Nephron progenitor cell (in vitro differentiated cells): ENCODE measurements at regions not wholly inside any gene's neighbourhood (a gene's known extent, or its start where the extent isn't known, plus 50 kb on each side); places are given as distances from the start of the nearest gene placed in this dataset.
"Not testable (repeated sequence)": the region's sequence is repeated elsewhere in the genome, so short reads cannot be mapped to it uniquely, and the experiment has no call there.

ENCODE experiments used
- DNase-seq: peaks from one replicate; pipeline ENCODE4 v3.0.0; 2021
- H3K27ac Mint-ChIP-seq: 2 replicates; pipeline ENCODE4 v1.8.0; 2021; ENCODE audit warnings: mild to moderate bottlenecking, moderate library complexity, mixed read lengths
- H3K27me3 Mint-ChIP-seq: 2 replicates; pipeline ENCODE4 v1.8.0; 2021; ENCODE audit warnings: mild to moderate bottlenecking, low read depth, mixed read lengths; ENCODE audit not compliant: poor library complexity
- H3K36me3 Mint-ChIP-seq: 2 replicates; pipeline ENCODE4 v1.8.0; 2021; ENCODE audit warnings: low read depth, mixed read lengths
- H3K4me1 Mint-ChIP-seq: 2 replicates; pipeline ENCODE4 v1.8.0; 2021; ENCODE audit warnings: mixed read lengths
- H3K4me3 Mint-ChIP-seq: 2 replicates; pipeline ENCODE4 v1.8.0; 2021; ENCODE audit warnings: mild to moderate bottlenecking, moderate library complexity, mixed read lengths
- H3K9me3 Mint-ChIP-seq: 2 replicates; pipeline ENCODE4 v1.8.0; 2021; ENCODE audit warnings: mild to moderate bottlenecking, moderate library complexity, mixed read lengths
- CTCF ChIP-seq: fragments of 200-600 bp; sonication (generic); IDR thresholded peaks from 2 replicates; pipeline ENCODE4 v1.5.0; 2021; ENCODE audit warnings: antibody characterized with exemption

- Mint-ChIP-seq H3K27me3 (peaks cover 7% of the 10 kb centered on the region), H3K4me1 (peaks cover 44% of the 10 kb centered on the region), H3K4me3 (no peak overlapping the region), H3K27ac (no peak overlapping the region), H3K36me3 (peaks cover 8% of the 10 kb centered on the region), H3K9me3 (peaks cover 26% of the 10 kb centered on the region)
- TF ChIP-seq CTCF: no peak
- no peak for DNase-seq
Measured at GRCh38 chr6:170038251-170038650, 252.6 kb downstream of the DLL1 start.

DNA sequence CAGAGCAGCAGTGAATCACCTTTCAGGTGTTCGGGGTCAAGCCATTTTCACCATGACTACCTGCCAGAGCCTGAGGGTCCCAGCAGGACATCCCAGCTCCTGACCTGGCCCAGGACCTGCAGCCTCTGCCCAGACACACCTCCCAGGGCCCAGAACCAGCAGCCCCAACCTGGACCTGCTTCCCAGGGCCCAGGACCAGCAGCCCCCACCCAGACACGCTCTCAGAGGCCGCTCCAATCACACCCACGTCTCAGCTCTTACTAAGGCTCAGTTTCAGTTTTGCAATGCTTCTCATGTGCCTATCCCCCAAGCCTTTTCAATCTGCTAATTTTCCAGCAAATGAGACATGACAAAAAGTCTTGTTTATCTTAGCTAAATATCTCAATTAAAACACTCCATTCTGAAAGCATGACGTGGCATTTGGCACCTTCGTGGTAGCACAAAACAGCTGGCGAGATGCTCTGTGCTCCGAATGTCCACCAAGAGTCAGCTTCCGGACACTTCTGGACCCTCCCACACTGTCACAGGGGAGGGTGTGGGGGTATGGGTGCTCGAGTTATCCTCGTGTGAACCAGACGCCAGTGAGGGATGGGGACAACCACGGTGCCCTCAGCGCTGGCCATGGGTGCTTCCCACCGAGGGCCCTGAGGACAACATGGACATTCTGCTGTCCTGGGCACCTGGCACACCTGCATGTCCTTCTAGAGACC is 253.2 kb downstream of the DLL1 start:
- no peak overlapping the region for H3K4me3 Mint-ChIP-seq
- no peak overlapping the region for H3K27ac Mint-ChIP-seq
- peaks cover 9% of the 10 kb centered on the region for H3K36me3 Mint-ChIP-seq
- H3K9me3 Mint-ChIP-seq: peaks cover 31% of the 10 kb centered on the region
- no peak for TF ChIP-seq CTCF
- H3K27me3 Mint-ChIP-seq: peaks cover 11% of the 10 kb centered on the region
- H3K4me1 Mint-ChIP-seq: peaks cover 44% of the 10 kb centered on the region
- no peak for DNase-seq

GRCh38 chr6:170036916-170037315 is 254.0 kb downstream of the DLL1 start:
- Mint-ChIP-seq H3K4me1 (peaks cover 44% of the 10 kb centered on the region), H3K27ac (no peak overlapping the region), H3K4me3 (no peak overlapping the region), H3K27me3 (peaks cover 13% of the 10 kb centered on the region), H3K36me3 (peaks cover 9% of the 10 kb centered on the region), H3K9me3 (peaks cover 31% of the 10 kb centered on the region)
- no peak for DNase-seq
- TF ChIP-seq CTCF: no peak

DNA sequence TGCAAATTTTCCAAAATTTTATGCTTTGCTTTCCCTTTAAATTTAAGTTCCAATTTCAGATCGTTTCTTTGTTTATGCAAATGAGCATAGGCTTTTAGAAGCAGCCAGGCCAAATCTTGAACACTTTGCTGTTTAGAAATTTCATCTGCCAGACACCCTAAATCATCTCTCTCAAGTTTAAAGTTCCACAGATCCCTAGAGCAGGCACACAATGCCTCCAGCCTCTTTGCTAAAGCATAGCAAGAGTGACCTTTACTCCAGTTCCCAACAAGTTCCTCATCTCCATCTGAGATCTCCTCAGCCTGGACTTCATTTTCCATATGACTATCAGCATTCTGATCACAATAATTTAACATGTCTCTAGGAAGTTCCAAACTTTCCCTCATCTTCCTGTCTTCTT is 254.5 kb downstream of the DLL1 start:
- H3K36me3 Mint-ChIP-seq, H3K4me3 Mint-ChIP-seq, H3K27ac Mint-ChIP-seq, DNase-seq: not testable (repeated sequence)
- H3K27me3 Mint-ChIP-seq: peaks cover 13% of the 10 kb centered on the region
- peaks cover 31% of the 10 kb centered on the region for H3K9me3 Mint-ChIP-seq
- peaks cover 47% of the 10 kb centered on the region for H3K4me1 Mint-ChIP-seq

GRCh38 chr6:170035901-170036304 is 255.0 kb downstream of the DLL1 start:
- Mint-ChIP-seq H3K9me3 (peaks cover 31% of the 10 kb centered on the region), H3K4me1 (peaks cover 47% of the 10 kb centered on the region), H3K27me3 (peaks cover 13% of the 10 kb centered on the region), H3K36me3 (peaks cover 9% of the 10 kb centered on the region), H3K4me3 (no peak overlapping the region), H3K27ac (no peak overlapping the region)
- no peak for DNase-seq
- TF ChIP-seq CTCF: no peak

GRCh38 chr6:170035044-170035443 is 255.8 kb downstream of the DLL1 start:
- H3K4me1 Mint-ChIP-seq: peaks cover 39% of the 10 kb centered on the region
- peaks cover 14% of the 10 kb centered on the region for H3K27me3 Mint-ChIP-seq
- no peak for DNase-seq
- no peak overlapping the region for H3K27ac Mint-ChIP-seq
- peaks cover 31% of the 10 kb centered on the region for H3K9me3 Mint-ChIP-seq
- peaks cover 9% of the 10 kb centered on the region for H3K36me3 Mint-ChIP-seq
- H3K4me3 Mint-ChIP-seq: no peak overlapping the region
- no peak for TF ChIP-seq CTCF
